B cell (primary cell): ENCODE measurements at regions not wholly inside any gene's neighbourhood (a gene's known extent, or its start where the extent isn't known, plus 50 kb on each side); places are given as distances from the start of the nearest gene placed in this dataset.

ENCODE experiments used
- ATAC-seq: fragments of 200-7000 bp; cut with Tn5 transposase; one replicate; pipeline ENCODE4 v1.10.0; 2021; ENCODE audit warnings: low read depth, mild to moderate bottlenecking, moderate number of reproducible peaks, moderate library complexity
- CTCF ChIA-PET: fragments of 350-600 bp; sonication (Branson Sonifier 250); formaldehyde crosslinking; loops from one replicate; lab custom pipeline; 2021; ENCODE audit warnings: antibody characterized with exemption, inconsistent platforms; lab: Charles Lee
- POLR2A ChIA-PET: fragments of 350-600 bp; sonication (Branson Sonifier 250); formaldehyde crosslinking; loops from one replicate; lab custom pipeline; 2021; ENCODE audit warnings: antibody characterized with exemption; lab: Charles Lee
- DNase-seq: peaks from one replicate; pipeline ENCODE4 v3.0.0; 2013
- H2AFZ ChIP-seq: 2 replicates; pipeline ENCODE4 v1.6.1; 2012; ENCODE audit warnings: mild to moderate bottlenecking, low read depth, low read length; ENCODE audit not compliant: insufficient read depth, poor library complexity, severe bottlenecking
- H3K27ac ChIP-seq, 2 donors: 1 replicate in 1 of 2; 2 replicates in 1 of 2; pipeline ENCODE4 v1.5.1; 2012 to 2013; ENCODE audit warnings: low read length in 2 of 2, mild to moderate bottlenecking in 2 of 2, moderate library complexity in 1 of 2
- H3K27me3 ChIP-seq, 4 experiments: fragments of 200-600 bp in 1 of 4; sonication (generic) in 1 of 4; replicated peaks in 1 of 4; 1 replicate in 2 of 4; 2 replicates in 2 of 4; pipeline versions ENCODE4 v1.6.1 to v1.7.0; 2013 to 2016; ENCODE audit warnings: low read length in 3 of 4, mild to moderate bottlenecking in 2 of 4, mixed read lengths in 1 of 4, moderate library complexity in 1 of 4; ENCODE audit not compliant: insufficient read depth in 4 of 4, control insufficient read depth in 3 of 4; ENCODE audit errors: control extremely low read depth in 1 of 4
- H3K36me3 ChIP-seq, 2 experiments: replicated peaks in 1 of 2; 1 replicate in 1 of 2; 2 replicates in 1 of 2; pipeline versions ENCODE4 v1.6.1 to v1.7.1; 2013; ENCODE audit warnings: low read length in 1 of 2; ENCODE audit not compliant: insufficient read depth in 2 of 2, control insufficient read depth in 1 of 2; ENCODE audit errors: control extremely low read depth in 1 of 2, extremely low read depth in 1 of 2
- H3K4me1 ChIP-seq, 2 donors: fragments of 200-600 bp in 1 of 2; sonication (generic) in 1 of 2; 1 replicate in 1 of 2; 2 replicates in 1 of 2; pipeline versions ENCODE4 v1.5.1 to v1.6.1; 2013 to 2017; ENCODE audit warnings: low read length in 2 of 2; ENCODE audit not compliant: control insufficient read depth in 2 of 2, insufficient read depth in 2 of 2
- H3K4me2 ChIP-seq: replicated peaks from 2 replicates; pipeline ENCODE3; 2012; ENCODE audit warnings: mild to moderate bottlenecking, low read depth, low read length; ENCODE audit not compliant: poor library complexity, severe bottlenecking
- H3K4me3 ChIP-seq, 5 experiments: fragments of 200-600 bp in 1 of 5; sonication (generic) in 1 of 5; 1 replicate in 3 of 5; 2 replicates in 2 of 5; pipeline versions ENCODE4 v1.5.1 to v1.7.0; 2011 to 2016; ENCODE audit warnings: low read length in 4 of 5, mild to moderate bottlenecking in 4 of 5, low read depth in 2 of 5, control low read depth in 1 of 5, moderate library complexity in 1 of 5; ENCODE audit not compliant: insufficient read depth in 1 of 5; ENCODE audit errors: control extremely low read depth in 1 of 5, extremely low read depth in 1 of 5
- H3K79me2 ChIP-seq: fragments of 200-600 bp; sonication (generic); one replicate; pipeline ENCODE4 v1.6.0; 2016; ENCODE audit warnings: low read length; ENCODE audit not compliant: control insufficient read depth, insufficient read depth
- H3K9ac ChIP-seq: fragments of 200-600 bp; sonication (generic); 2 replicates; pipeline ENCODE4 v1.6.1; 2017; ENCODE audit warnings: mild to moderate bottlenecking, low read length, moderate library complexity
- H3K9me3 ChIP-seq, 3 donors: one replicate each; pipeline versions ENCODE4 v1.6.1 to v1.7.1; 2013; ENCODE audit warnings: low read length in 2 of 3; ENCODE audit not compliant: control insufficient read depth in 2 of 3, insufficient read depth in 1 of 3; ENCODE audit errors: control extremely low read depth in 1 of 3
- H4K20me1 ChIP-seq: 2 replicates; pipeline ENCODE4 v1.6.0; 2012; ENCODE audit warnings: mild to moderate bottlenecking, low read length; ENCODE audit not compliant: insufficient read depth, control insufficient read depth, poor library complexity, severe bottlenecking
- H3K27ac Mint-ChIP-seq: one replicate; pipeline ENCODE4 v1.8.0; 2021; ENCODE audit warnings: mixed read lengths
- H3K27me3 Mint-ChIP-seq: one replicate; pipeline ENCODE4 v1.8.0; 2021; ENCODE audit warnings: mixed read lengths
- H3K4me1 Mint-ChIP-seq: one replicate; pipeline ENCODE4 v1.8.0; 2021; ENCODE audit warnings: mixed read lengths
- H3K4me3 Mint-ChIP-seq: one replicate; pipeline ENCODE4 v1.8.0; 2021; ENCODE audit warnings: mixed read lengths
- H3K9me3 Mint-ChIP-seq: one replicate; pipeline ENCODE4 v1.8.0; 2022; ENCODE audit warnings: mixed read lengths; ENCODE audit not compliant: insufficient read depth
- EZH2 ChIP-seq: IDR thresholded peaks from 2 replicates; pipeline ENCODE4 v1.6.1; 2012; ENCODE audit warnings: borderline replicate concordance, low read depth, mild to moderate bottlenecking, moderate library complexity, low read length; ENCODE audit not compliant: insufficient read depth, poor library complexity, severe bottlenecking
- WGBS: methylation state at CpG from one replicate; pipeline ENCODE4 v1.1.5; 2013; ENCODE audit warnings: missing lambda C conversion rate; ENCODE audit not compliant: insufficient coverage; 5-methylcytosine and 5-hydroxymethylcytosine counted together
- intact Hi-C: fragments of 100-400 bp; cut with micrococcal nuclease; formaldehyde crosslinking; loops from one replicate; pipeline ENCODE4 v1.10.0; 2022
- TF ChIP-seq, protein P1 (sequence below): fragments of 200-600 bp; IDR thresholded peaks from one replicate; pipeline ENCODE4 v1.8.0; 2022; ENCODE audit warnings: antibody characterized with exemption, mild to moderate bottlenecking

DNA sequence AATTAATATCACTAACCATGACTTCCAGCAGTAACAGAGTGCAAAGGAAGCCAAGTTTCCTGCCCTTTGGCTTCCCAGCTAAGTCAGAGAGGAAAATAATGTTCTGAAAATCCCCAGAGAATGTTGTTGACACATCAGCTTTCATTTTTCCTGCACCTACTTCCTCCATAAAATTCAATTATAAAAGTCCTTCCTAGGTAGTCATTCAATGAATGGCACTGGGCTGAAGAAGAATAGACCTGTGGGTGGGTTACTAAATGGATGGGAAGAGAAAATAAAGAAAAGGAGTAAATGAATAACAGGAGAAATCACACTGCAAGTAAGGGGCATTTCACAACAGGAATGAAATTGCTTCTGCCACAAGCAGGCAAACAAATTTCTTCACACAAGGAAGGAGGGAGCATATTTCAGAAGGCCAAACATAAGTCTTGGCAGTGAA, 73.2 kb upstream of the MDM1 start:
- Histone ChIP-seq H3K4me1 (no peaks in the 10 kb centered on the region), H3K79me2 (no peaks in the 10 kb centered on the region), H2AFZ (no peak overlapping the region), H3K4me2 (no peak overlapping the region), H3K9me3 (no peaks in the 10 kb centered on the region), H4K20me1 (no peaks in the 10 kb centered on the region), H3K9ac (no peak overlapping the region), H3K4me3 (no peak overlapping the region), H3K27me3 (peaks cover 0 to 2% (median 0%) of the 10 kb centered on the region in 4 experiments), H3K36me3 (no peaks in the 10 kb centered on the region), H3K27ac (no peak overlapping the region)
- no peak for ATAC-seq
- DNase-seq, result no peak
- H3K27me3 Mint-ChIP-seq, result peaks cover 6% of the 10 kb centered on the region
- TF ChIP-seq, protein P1, sequence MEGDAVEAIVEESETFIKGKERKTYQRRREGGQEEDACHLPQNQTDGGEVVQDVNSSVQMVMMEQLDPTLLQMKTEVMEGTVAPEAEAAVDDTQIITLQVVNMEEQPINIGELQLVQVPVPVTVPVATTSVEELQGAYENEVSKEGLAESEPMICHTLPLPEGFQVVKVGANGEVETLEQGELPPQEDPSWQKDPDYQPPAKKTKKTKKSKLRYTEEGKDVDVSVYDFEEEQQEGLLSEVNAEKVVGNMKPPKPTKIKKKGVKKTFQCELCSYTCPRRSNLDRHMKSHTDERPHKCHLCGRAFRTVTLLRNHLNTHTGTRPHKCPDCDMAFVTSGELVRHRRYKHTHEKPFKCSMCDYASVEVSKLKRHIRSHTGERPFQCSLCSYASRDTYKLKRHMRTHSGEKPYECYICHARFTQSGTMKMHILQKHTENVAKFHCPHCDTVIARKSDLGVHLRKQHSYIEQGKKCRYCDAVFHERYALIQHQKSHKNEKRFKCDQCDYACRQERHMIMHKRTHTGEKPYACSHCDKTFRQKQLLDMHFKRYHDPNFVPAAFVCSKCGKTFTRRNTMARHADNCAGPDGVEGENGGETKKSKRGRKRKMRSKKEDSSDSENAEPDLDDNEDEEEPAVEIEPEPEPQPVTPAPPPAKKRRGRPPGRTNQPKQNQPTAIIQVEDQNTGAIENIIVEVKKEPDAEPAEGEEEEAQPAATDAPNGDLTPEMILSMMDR, result no peak
- no peak for TF ChIP-seq EZH2
- no peak overlapping the region for H3K4me3 Mint-ChIP-seq
- H3K4me1 Mint-ChIP-seq, result no peaks in the 10 kb centered on the region
- H3K9me3 Mint-ChIP-seq, result no peaks in the 10 kb centered on the region
- CTCF ChIA-PET, result no interaction called here
- H3K27ac Mint-ChIP-seq, result no peak overlapping the region
- intact Hi-C loops, result no loop called here
- POLR2A ChIA-PET, result no interaction called here

GRCh38 chr12:68406134-68406576, 74.0 kb upstream of the MDM1 start:
- H3K4me3 Mint-ChIP-seq, result no peak overlapping the region
- H2AFZ ChIP-seq, result no peak overlapping the region
- TF ChIP-seq, protein P1, result no peak
- TF ChIP-seq EZH2, result no peak

More at GRCh38 chr12:68406134-68406576, 74.0 kb upstream of the MDM1 start:
- Histone ChIP-seq H4K20me1 (no peaks in the 10 kb centered on the region), H3K9ac (no peak overlapping the region), H3K9me3 (no peaks in the 10 kb centered on the region), H3K27ac (no peak overlapping the region), H3K4me2 (no peak overlapping the region), H3K27me3 (peaks cover 0 to 2% (median 0%) of the 10 kb centered on the region in 4 experiments), H3K79me2 (no peaks in the 10 kb centered on the region), H3K4me1 (no peaks in the 10 kb centered on the region), H3K4me3 (no peak overlapping the region), H3K36me3 (no peaks in the 10 kb centered on the region)
- intact Hi-C loops, result no loop called here
- H3K27ac Mint-ChIP-seq, result no peak overlapping the region
- no peaks in the 10 kb centered on the region for H3K4me1 Mint-ChIP-seq
- no peak for DNase-seq
- peaks cover 6% of the 10 kb centered on the region for H3K27me3 Mint-ChIP-seq
- no peak for ATAC-seq
- ChIA-PET POLR2A (interaction anchor here (0.9 kb wide), 1 partner anchor 13 kb away, joined by 4 read pairs; no protein-coding TSS in a partner anchor), CTCF (no interaction called here)
- 26% methylated on average over 5 of the region's 5 CpGs for WGBS
- no peaks in the 10 kb centered on the region for H3K9me3 Mint-ChIP-seq
